ENCODE measurements at regions not wholly inside any gene's neighbourhood (a gene's known extent, or its start where the extent isn't known, plus 50 kb on each side); places are given as distances from the start of the nearest gene placed in this dataset.

- no peak for DNase-seq
These were observed 259.1 kb downstream of the OPA1 start for GRCh38 chr3:193851941-193852674.

GRCh38 chr3:193852901-193853300 lies 259.9 kb downstream of the OPA1 start:
- no peak for DNase-seq

GRCh38 chr3:193853511-193854219 lies 260.7 kb downstream of the OPA1 start:
- no peak for DNase-seq

- no peak for DNase-seq
These were observed 265.0 kb downstream of the OPA1 start for GRCh38 chr3:193857996-193858395.

GRCh38 chr3:193859195-193859594 lies 266.2 kb downstream of the OPA1 start:
- no peak for DNase-seq

- no peak for DNase-seq
These were observed 268.0 kb downstream of the OPA1 start for GRCh38 chr3:193861012-193861411.

- DNase-seq = no peak
These were observed 269.8 kb downstream of the OPA1 start for GRCh38 chr3:193862843-193863242.

GRCh38 chr3:193863657-193864357 lies 270.8 kb downstream of the OPA1 start:
- no peak for DNase-seq

GRCh38 chr3:193865339-193865738 lies 270.6 kb upstream of the HES1 start:
- no peak for DNase-seq

GRCh38 chr3:193865896-193866480 lies 270.0 kb upstream of the HES1 start:
- DNase-seq = no peak

- DNase-seq = no peak
These were observed 267.4 kb upstream of the HES1 start for GRCh38 chr3:193868590-193868989.

GRCh38 chr3:193869221-193870201 lies 266.4 kb upstream of the HES1 start:
- DNase-seq = no peak

GRCh38 chr3:193870376-193871219 lies 265.4 kb upstream of the HES1 start:
- no peak for DNase-seq

- no peak for DNase-seq
These were observed 264.8 kb upstream of the HES1 start for GRCh38 chr3:193871220-193871485.

GRCh38 chr3:193872265-193872753 lies 263.6 kb upstream of the HES1 start:
- DNase-seq = no peak

GRCh38 chr3:193873426-193874201 lies 262.3 kb upstream of the HES1 start:
- DNase-seq = no peak

GRCh38 chr3:193874512-193874911 lies 261.4 kb upstream of the HES1 start:
- no peak for DNase-seq

- DNase-seq = no peak
These were observed 260.9 kb upstream of the HES1 start for GRCh38 chr3:193874997-193875593.

- no peak for DNase-seq
These were observed 260.2 kb upstream of the HES1 start for GRCh38 chr3:193875601-193876321.
